ENCODE measurements at regions not wholly inside any gene's neighbourhood (a gene's known extent, or its start where the extent isn't known, plus 50 kb on each side); places are given as distances from the start of the nearest gene placed in this dataset.

DNA sequence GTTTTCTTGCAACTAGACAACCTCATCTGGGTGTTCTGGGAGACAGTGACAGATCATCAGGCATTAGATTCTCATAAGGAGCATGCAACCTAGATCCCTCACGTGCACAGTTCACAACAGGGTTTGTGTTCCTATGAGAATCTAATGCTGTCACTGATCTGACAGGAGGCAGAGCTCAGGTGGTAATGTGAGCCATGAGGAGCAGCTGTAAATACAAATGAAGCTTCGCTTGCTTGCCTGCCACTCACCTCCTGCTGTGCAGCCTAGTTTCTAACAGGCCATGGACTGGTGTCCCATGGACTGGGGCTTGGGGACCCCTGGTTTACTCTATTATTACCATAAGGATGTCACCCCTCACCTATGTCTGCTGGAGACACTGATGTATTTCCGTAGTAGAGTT is 166.8 kb downstream of the PSAT1 start:
- Histone ChIP-seq H3K27me3 (ENCODE audit: control insufficient read depth in 3 of 3, insufficient read depth in 3 of 3, low read length in 3 of 3) (no peaks in the 10 kb centered on the region), H3K36me3 (ENCODE audit: control insufficient read depth in 3 of 3, insufficient read depth in 2 of 3, low read depth in 1 of 3, low read length in 3 of 3) (no peaks in the 10 kb centered on the region), H3K9me3 (ENCODE audit: control insufficient read depth in 2 of 2, insufficient read depth in 1 of 2, low read depth in 1 of 2, low read length in 1 of 2) (no peaks in the 10 kb centered on the region), H3K4me1 (ENCODE audit: control insufficient read depth in 3 of 3, insufficient read depth in 2 of 3, low read depth in 1 of 3, low read length in 2 of 3) (no peaks in the 10 kb centered on the region), H3K27ac (ENCODE audit: low read depth in 1 of 3, low read length in 2 of 3) (no peak overlapping the region), H3K4me3 (ENCODE audit: low read depth in 1 of 3, low read length in 3 of 3) (no peak overlapping the region)
- DNase-seq (no peak), FAIRE-seq (no peak)
- WGBS, 3 donors: 70 to 76% (median 71%) methylated on average over 3 of the region's 3 CpGs

DNA sequence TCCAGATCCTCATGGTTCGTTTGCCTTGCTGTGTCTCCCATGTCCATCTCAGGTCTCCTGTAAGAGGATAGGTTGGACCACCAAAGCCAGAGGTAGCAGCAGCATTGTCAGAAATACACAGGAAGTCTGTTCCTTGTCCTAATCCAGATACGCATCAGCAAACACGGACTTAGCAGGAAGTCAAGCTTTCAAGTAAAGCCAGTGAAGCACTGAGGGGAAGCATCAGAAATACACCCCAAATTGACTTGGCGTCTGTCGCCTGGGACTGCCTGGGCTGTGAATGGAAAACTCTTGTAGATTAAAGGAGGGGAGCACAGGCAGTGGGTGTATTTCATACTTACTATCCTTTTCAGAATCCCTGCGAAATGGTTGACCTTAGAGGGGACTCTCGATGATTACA is 171.3 kb downstream of the PSAT1 start:
- Histone ChIP-seq H3K4me3 (ENCODE audit: low read depth in 1 of 3, low read length in 3 of 3) (no peak overlapping the region), H3K27ac (ENCODE audit: low read depth in 1 of 3, low read length in 2 of 3) (no peak overlapping the region), H3K27me3 (ENCODE audit: control insufficient read depth in 3 of 3, insufficient read depth in 3 of 3, low read length in 3 of 3) (no peaks in the 10 kb centered on the region), H3K36me3 (ENCODE audit: control insufficient read depth in 3 of 3, insufficient read depth in 2 of 3, low read depth in 1 of 3, low read length in 3 of 3) (no peaks in the 10 kb centered on the region), H3K9me3 (ENCODE audit: control insufficient read depth in 2 of 2, insufficient read depth in 1 of 2, low read depth in 1 of 2, low read length in 1 of 2) (no peaks in the 10 kb centered on the region), H3K4me1 (ENCODE audit: control insufficient read depth in 3 of 3, insufficient read depth in 2 of 3, low read depth in 1 of 3, low read length in 2 of 3) (no peaks in the 10 kb centered on the region)
- 57 to 69% (median 62%) methylated on average over 7 of the region's 7 CpGs for WGBS, 3 donors
- FAIRE-seq: no peak
- DNase-seq: no peak

DNA sequence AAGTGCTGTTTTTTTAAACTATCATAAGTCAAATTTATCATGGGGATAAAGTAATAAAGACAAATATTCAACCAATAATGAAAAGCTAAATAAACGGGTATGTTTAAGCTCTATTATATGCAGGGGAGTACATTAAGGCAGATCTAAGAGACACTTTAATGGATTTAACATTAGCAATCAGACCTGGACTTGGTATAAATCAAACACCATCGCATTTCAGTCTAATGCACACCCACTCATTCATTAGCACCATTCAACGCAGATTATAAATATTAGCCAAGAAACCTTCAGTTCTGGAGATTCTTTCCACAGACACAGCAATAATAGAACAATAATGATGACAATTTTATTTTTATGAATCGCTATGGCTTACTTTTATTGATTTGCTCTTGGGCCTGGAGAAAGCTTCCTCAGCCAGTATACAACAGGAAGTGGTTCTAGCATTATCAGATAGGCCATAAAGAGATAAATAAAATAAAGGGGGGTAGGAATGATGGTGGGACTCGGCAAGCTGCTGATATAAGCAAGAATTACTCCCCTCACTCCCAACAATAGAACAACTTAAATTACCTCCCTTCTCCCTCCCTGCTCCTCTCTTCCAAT is 172.2 kb downstream of the PSAT1 start:
- no peak for DNase-seq
- H3K4me3 ChIP-seq (ENCODE audit: low read depth in 1 of 3, low read length in 3 of 3): no peak overlapping the region
- H3K9me3 ChIP-seq (ENCODE audit: control insufficient read depth in 2 of 2, insufficient read depth in 1 of 2, low read depth in 1 of 2, low read length in 1 of 2): peaks cover 0 to 2% of the 10 kb centered on the region in 2 donors
- H3K27ac ChIP-seq (ENCODE audit: low read depth in 1 of 3, low read length in 2 of 3): no peak overlapping the region
- 50 to 62% (median 56%) methylated on average over 5 of the region's 5 CpGs for WGBS, 3 donors
- H3K4me1 ChIP-seq (ENCODE audit: control insufficient read depth in 3 of 3, insufficient read depth in 2 of 3, low read depth in 1 of 3, low read length in 2 of 3): no peaks in the 10 kb centered on the region
- H3K36me3 ChIP-seq (ENCODE audit: control insufficient read depth in 3 of 3, insufficient read depth in 2 of 3, low read depth in 1 of 3, low read length in 3 of 3): no peaks in the 10 kb centered on the region
- FAIRE-seq: no peak
- H3K27me3 ChIP-seq (ENCODE audit: control insufficient read depth in 3 of 3, insufficient read depth in 3 of 3, low read length in 3 of 3): no peaks in the 10 kb centered on the region

DNA sequence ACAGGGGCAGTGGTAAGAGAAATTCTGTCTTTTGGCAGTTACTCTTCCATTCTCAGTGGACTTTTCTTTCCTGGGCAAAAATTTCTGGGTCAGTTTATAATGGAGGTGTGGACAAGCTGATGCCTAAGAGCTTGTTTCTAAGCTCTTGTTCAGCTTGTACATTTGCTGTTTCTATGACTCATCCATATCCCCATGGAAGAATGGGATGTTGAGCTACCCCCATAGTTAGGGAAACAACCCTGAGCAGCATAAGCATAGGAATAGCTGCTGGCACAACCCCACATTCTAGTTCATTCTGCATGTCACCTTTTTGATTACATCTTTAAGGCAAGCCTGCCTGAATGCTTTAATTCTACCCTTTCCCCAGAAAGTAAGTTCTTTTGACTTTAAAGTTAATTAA is 173.3 kb downstream of the PSAT1 start:
- Histone ChIP-seq H3K4me3 (ENCODE audit: low read depth in 1 of 3, low read length in 3 of 3) (no peak overlapping the region), H3K4me1 (ENCODE audit: control insufficient read depth in 3 of 3, insufficient read depth in 2 of 3, low read depth in 1 of 3, low read length in 2 of 3) (no peaks in the 10 kb centered on the region), H3K27me3 (ENCODE audit: control insufficient read depth in 3 of 3, insufficient read depth in 3 of 3, low read length in 3 of 3) (no peaks in the 10 kb centered on the region), H3K36me3 (ENCODE audit: control insufficient read depth in 3 of 3, insufficient read depth in 2 of 3, low read depth in 1 of 3, low read length in 3 of 3) (no peaks in the 10 kb centered on the region), H3K27ac (ENCODE audit: low read depth in 1 of 3, low read length in 2 of 3) (no peak overlapping the region), H3K9me3 (ENCODE audit: control insufficient read depth in 2 of 2, insufficient read depth in 1 of 2, low read depth in 1 of 2, low read length in 1 of 2) (peaks cover 0 to 2% of the 10 kb centered on the region in 2 donors)
- FAIRE-seq: no peak
- no peak for DNase-seq

DNA sequence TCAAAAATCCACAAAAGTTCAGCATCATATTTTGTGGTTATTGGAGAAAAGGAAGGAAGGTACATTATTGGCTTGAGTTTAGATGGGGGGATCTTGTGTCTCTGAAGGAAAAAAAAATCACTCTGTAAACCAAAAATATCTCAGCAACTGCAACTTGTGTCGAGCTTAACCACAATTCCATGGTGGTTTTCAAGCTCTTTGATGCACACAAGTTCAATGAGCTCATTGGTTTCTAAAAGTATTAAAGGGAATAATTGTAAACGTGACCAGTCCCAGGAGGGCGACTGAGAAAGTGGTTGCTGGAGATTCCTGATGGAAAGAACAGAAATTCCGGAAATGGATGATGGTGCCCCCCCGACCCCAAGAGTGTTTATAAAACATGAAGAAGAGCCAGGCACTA is 173.8 kb downstream of the PSAT1 start:
- WGBS, 3 donors: 60 to 81% (median 70%) methylated on average over 5 of the region's 5 CpGs
- no peaks in the 10 kb centered on the region for H3K4me1 ChIP-seq (ENCODE audit: control insufficient read depth in 3 of 3, insufficient read depth in 2 of 3, low read depth in 1 of 3, low read length in 2 of 3)
- peaks cover 0 to 2% of the 10 kb centered on the region in 2 donors for H3K9me3 ChIP-seq (ENCODE audit: control insufficient read depth in 2 of 2, insufficient read depth in 1 of 2, low read depth in 1 of 2, low read length in 1 of 2)
- FAIRE-seq (no peak), DNase-seq (no peak)
- no peak overlapping the region for H3K4me3 ChIP-seq (ENCODE audit: low read depth in 1 of 3, low read length in 3 of 3)
- no peaks in the 10 kb centered on the region for H3K27me3 ChIP-seq (ENCODE audit: control insufficient read depth in 3 of 3, insufficient read depth in 3 of 3, low read length in 3 of 3)
- no peak overlapping the region for H3K27ac ChIP-seq (ENCODE audit: low read depth in 1 of 3, low read length in 2 of 3)
- H3K36me3 ChIP-seq (ENCODE audit: control insufficient read depth in 3 of 3, insufficient read depth in 2 of 3, low read depth in 1 of 3, low read length in 3 of 3): no peaks in the 10 kb centered on the region

DNA sequence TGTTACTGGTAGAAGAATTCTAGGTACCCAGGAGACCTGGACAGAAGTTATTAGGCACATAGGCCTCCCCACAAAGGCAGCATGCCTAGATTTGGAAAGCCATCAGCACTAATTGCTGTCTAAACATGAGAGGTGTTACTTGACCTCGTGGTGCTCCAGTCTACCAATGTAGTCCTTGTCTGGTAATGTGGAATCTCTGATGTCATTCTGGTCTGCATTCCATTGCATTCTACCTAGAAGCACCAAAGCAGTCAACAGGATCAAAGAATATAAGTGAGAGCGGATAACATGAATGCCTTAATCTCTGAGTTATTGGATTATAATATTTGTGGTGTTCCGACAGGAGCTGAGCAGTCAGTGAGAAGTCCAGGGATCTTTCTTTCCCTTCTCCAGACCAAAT is 175.2 kb downstream of the PSAT1 start:
- H3K9me3 ChIP-seq (ENCODE audit: control insufficient read depth in 2 of 2, insufficient read depth in 1 of 2, low read depth in 1 of 2, low read length in 1 of 2): peaks cover 0 to 2% of the 10 kb centered on the region in 2 donors
- no peak overlapping the region for H3K4me3 ChIP-seq (ENCODE audit: low read depth in 1 of 3, low read length in 3 of 3)
- H3K36me3 ChIP-seq (ENCODE audit: control insufficient read depth in 3 of 3, insufficient read depth in 2 of 3, low read depth in 1 of 3, low read length in 3 of 3): no peaks in the 10 kb centered on the region
- H3K27me3 ChIP-seq (ENCODE audit: control insufficient read depth in 3 of 3, insufficient read depth in 3 of 3, low read length in 3 of 3): no peaks in the 10 kb centered on the region
- no peak for FAIRE-seq
- DNase-seq: no peak
- H3K4me1 ChIP-seq (ENCODE audit: control insufficient read depth in 3 of 3, insufficient read depth in 2 of 3, low read depth in 1 of 3, low read length in 2 of 3): no peaks in the 10 kb centered on the region
- H3K27ac ChIP-seq (ENCODE audit: low read depth in 1 of 3, low read length in 2 of 3): no peak overlapping the region
- 68 to 80% (median 76%) methylated on average over 3 of the region's 3 CpGs for WGBS, 3 donors

DNA sequence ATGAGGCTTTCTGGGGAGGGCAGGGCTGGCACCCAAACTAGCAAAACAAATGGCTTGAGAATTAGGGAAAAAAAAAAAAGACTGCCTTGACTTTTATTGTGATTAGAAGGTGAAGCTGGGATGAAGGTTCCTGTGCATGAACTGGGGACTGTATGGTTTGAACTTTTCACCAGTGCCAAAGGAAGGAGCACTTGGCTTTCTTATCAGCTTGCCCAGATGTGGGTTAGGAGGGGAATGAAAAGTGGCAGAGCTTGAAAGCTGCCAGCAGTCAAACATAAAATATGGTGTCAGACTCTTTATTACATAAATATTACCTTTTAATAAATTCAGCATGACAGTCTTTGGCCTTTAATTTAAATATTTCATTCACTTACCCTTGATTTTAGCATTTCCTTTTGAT is 182.5 kb downstream of the PSAT1 start:
- Histone ChIP-seq H3K27me3 (ENCODE audit: control insufficient read depth in 3 of 3, insufficient read depth in 3 of 3, low read length in 3 of 3) (no peaks in the 10 kb centered on the region), H3K4me3 (ENCODE audit: low read depth in 1 of 3, low read length in 3 of 3) (no peak overlapping the region), H3K36me3 (ENCODE audit: control insufficient read depth in 3 of 3, insufficient read depth in 2 of 3, low read depth in 1 of 3, low read length in 3 of 3) (no peaks in the 10 kb centered on the region), H3K4me1 (ENCODE audit: control insufficient read depth in 3 of 3, insufficient read depth in 2 of 3, low read depth in 1 of 3, low read length in 2 of 3) (no peaks in the 10 kb centered on the region), H3K27ac (ENCODE audit: low read depth in 1 of 3, low read length in 2 of 3) (no peak overlapping the region), H3K9me3 (ENCODE audit: control insufficient read depth in 2 of 2, insufficient read depth in 1 of 2, low read depth in 1 of 2, low read length in 1 of 2) (no peaks in the 10 kb centered on the region)
- DNase-seq (no peak), FAIRE-seq (no peak)

DNA sequence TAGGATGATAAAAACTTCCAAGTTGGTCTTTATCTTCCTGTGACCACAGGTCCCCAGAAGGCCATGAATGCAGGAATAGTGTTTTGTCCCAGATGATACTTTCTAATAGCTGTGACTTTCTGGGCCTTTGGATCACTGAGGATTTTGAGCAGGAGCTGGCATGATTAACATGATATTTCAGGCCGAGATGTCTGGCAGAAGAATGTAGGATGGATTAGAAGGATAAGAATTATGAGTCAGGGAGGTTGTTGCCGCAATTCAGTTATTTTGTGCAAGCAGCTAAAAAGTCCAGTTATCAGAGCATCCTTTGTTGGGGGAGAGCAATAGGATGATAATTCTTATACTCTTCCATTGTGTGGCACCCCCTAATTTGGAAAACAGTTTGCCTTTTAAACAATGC is 189.7 kb downstream of the PSAT1 start:
- no peak overlapping the region for H3K4me3 ChIP-seq (ENCODE audit: low read depth in 1 of 3, low read length in 3 of 3)
- H3K9me3 ChIP-seq (ENCODE audit: control insufficient read depth in 2 of 2, insufficient read depth in 1 of 2, low read depth in 1 of 2, low read length in 1 of 2): no peaks in the 10 kb centered on the region
- no peaks in the 10 kb centered on the region for H3K27me3 ChIP-seq (ENCODE audit: control insufficient read depth in 3 of 3, insufficient read depth in 3 of 3, low read length in 3 of 3)
- H3K27ac ChIP-seq (ENCODE audit: low read depth in 1 of 3, low read length in 2 of 3): no peak overlapping the region
- FAIRE-seq: no peak
- no peak for DNase-seq
- no peaks in the 10 kb centered on the region for H3K36me3 ChIP-seq (ENCODE audit: control insufficient read depth in 3 of 3, insufficient read depth in 2 of 3, low read depth in 1 of 3, low read length in 3 of 3)
- no peaks in the 10 kb centered on the region for H3K4me1 ChIP-seq (ENCODE audit: control insufficient read depth in 3 of 3, insufficient read depth in 2 of 3, low read depth in 1 of 3, low read length in 2 of 3)
- WGBS, 3 donors: 70 to 75% (median 74%) methylated on average over 2 of the region's 2 CpGs

DNA sequence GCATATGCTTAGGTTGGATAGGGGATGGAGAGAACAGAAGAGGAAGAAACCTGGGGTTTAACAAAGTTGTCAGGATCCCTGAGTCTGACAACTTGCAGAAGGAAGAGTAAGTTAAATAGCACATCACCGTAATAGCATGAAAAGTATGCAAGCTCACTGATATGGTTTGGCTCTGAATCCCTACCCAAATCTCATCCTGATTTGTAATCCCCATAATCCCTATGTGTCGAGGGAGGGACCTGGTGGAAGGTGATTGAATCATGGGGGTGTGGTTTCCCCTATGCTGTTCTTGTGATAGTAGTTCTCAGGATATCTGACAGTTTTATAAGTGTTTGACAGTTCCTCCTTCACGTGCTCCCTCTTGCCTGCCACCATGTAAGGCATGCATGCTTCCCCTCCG is 193.3 kb downstream of the PSAT1 start:
- WGBS, 3 donors: 55 to 68% (median 56%) methylated on average over 4 of the region's 4 CpGs
- FAIRE-seq: no peak
- no peak for DNase-seq
- H3K4me3 ChIP-seq (ENCODE audit: low read depth in 1 of 3, low read length in 3 of 3): no peak overlapping the region
- no peaks in the 10 kb centered on the region for H3K4me1 ChIP-seq (ENCODE audit: control insufficient read depth in 3 of 3, insufficient read depth in 2 of 3, low read depth in 1 of 3, low read length in 2 of 3)
- H3K36me3 ChIP-seq (ENCODE audit: control insufficient read depth in 3 of 3, insufficient read depth in 2 of 3, low read depth in 1 of 3, low read length in 3 of 3): no peaks in the 10 kb centered on the region
- H3K9me3 ChIP-seq (ENCODE audit: control insufficient read depth in 2 of 2, insufficient read depth in 1 of 2, low read depth in 1 of 2, low read length in 1 of 2): no peaks in the 10 kb centered on the region
- no peak overlapping the region for H3K27ac ChIP-seq (ENCODE audit: low read depth in 1 of 3, low read length in 2 of 3)
- H3K27me3 ChIP-seq (ENCODE audit: control insufficient read depth in 3 of 3, insufficient read depth in 3 of 3, low read length in 3 of 3): no peaks in the 10 kb centered on the region

Data from small intestine (tissue), 7 donors.